Calu3 (cell line): ENCODE measurements at regions not wholly inside any gene's neighbourhood (a gene's known extent, or its start where the extent isn't known, plus 50 kb on each side); places are given as distances from the start of the nearest gene placed in this dataset.
"Not testable (repeated sequence)": the region's sequence is repeated elsewhere in the genome, so short reads cannot be mapped to it uniquely, and the experiment has no call there.

Source experiments
- BruUV-seq: library from RNA; stranded (reverse); fragments of 400-500 nt; replicated peaks from 2 replicates; lab custom pipeline; 2021; lab: Mats Ljungman, UMichigan
- CTCF ChIA-PET: fragments of 300-600 bp; sonication (Branson Sonifier 250); formaldehyde crosslinking; loops from one replicate; lab custom pipeline; 2022; ENCODE audit warnings: antibody characterized with exemption; lab: Charles Lee
- DNase-seq: peaks from one replicate; pipeline ENCODE4 v3.0.0; 2022
- H3K27ac Mint-ChIP-seq: one replicate; pipeline ENCODE4 v1.8.0; 2022; ENCODE audit warnings: mixed read lengths; ENCODE audit not compliant: unreplicated experiment
- H3K27me3 Mint-ChIP-seq: one replicate; pipeline ENCODE4 v1.8.0; 2022; ENCODE audit warnings: mixed read lengths; ENCODE audit not compliant: unreplicated experiment
- H3K36me3 Mint-ChIP-seq: one replicate; pipeline ENCODE4 v1.8.0; 2022; ENCODE audit warnings: mild to moderate bottlenecking, moderate library complexity, mixed read lengths; ENCODE audit not compliant: insufficient read depth, unreplicated experiment
- H3K4me1 Mint-ChIP-seq: one replicate; pipeline ENCODE4 v1.8.0; 2022; ENCODE audit warnings: mild to moderate bottlenecking, low read depth, mixed read lengths; ENCODE audit not compliant: unreplicated experiment
- H3K4me3 Mint-ChIP-seq: one replicate; pipeline ENCODE4 v1.8.0; 2022; ENCODE audit warnings: mild to moderate bottlenecking, low read depth, moderate library complexity, mixed read lengths; ENCODE audit not compliant: unreplicated experiment
- H3K9me3 Mint-ChIP-seq: one replicate; pipeline ENCODE4 v1.8.0; 2022; ENCODE audit warnings: low read depth, mixed read lengths; ENCODE audit not compliant: unreplicated experiment
- CTCF ChIP-seq: fragments of 200-600 bp; IDR thresholded peaks from one replicate; pipeline ENCODE4 v1.8.0; 2022; ENCODE audit warnings: antibody characterized with exemption; ENCODE audit not compliant: unreplicated experiment
- intact Hi-C: fragments of 100-400 bp; cut with micrococcal nuclease; formaldehyde crosslinking; loops from one replicate; pipeline ENCODE4 v1.10.0; 2022; ENCODE audit not compliant: unreplicated experiment

GRCh38 chr4:177494791-177495190 is 52.6 kb upstream of the AGA start:
- H3K36me3 Mint-ChIP-seq: no peaks in the 10 kb centered on the region
- intact Hi-C loops: no loop called here
- no peaks in the 10 kb centered on the region for H3K9me3 Mint-ChIP-seq
- H3K4me3 Mint-ChIP-seq: no peak overlapping the region
- BruUV-seq: no TSS peak
- CTCF ChIA-PET: no interaction called here
- H3K27ac Mint-ChIP-seq: no peak overlapping the region
- no peaks in the 10 kb centered on the region for H3K4me1 Mint-ChIP-seq
- H3K27me3 Mint-ChIP-seq: no peaks in the 10 kb centered on the region
- DNase-seq: no peak
- TF ChIP-seq CTCF: no peak

GRCh38 chr4:177495626-177496025 is 53.4 kb upstream of the AGA start:
- H3K9me3 Mint-ChIP-seq, CTCF ChIA-PET, BruUV-seq, H3K4me1 Mint-ChIP-seq, H3K27ac Mint-ChIP-seq, DNase-seq, intact Hi-C loops, H3K27me3 Mint-ChIP-seq, H3K4me3 Mint-ChIP-seq, H3K36me3 Mint-ChIP-seq: not testable (repeated sequence)

- H3K4me3 Mint-ChIP-seq: no peak overlapping the region
- H3K9me3 Mint-ChIP-seq: peaks cover 7% of the 10 kb centered on the region
- CTCF ChIA-PET: no interaction called here
- no peak overlapping the region for H3K27ac Mint-ChIP-seq
- no peaks in the 10 kb centered on the region for H3K4me1 Mint-ChIP-seq
- DNase-seq: no peak
- H3K36me3 Mint-ChIP-seq: no peaks in the 10 kb centered on the region
- intact Hi-C loops: no loop called here
- no peaks in the 10 kb centered on the region for H3K27me3 Mint-ChIP-seq
- TF ChIP-seq CTCF: no peak
- no TSS peak for BruUV-seq
These were observed 57.3 kb upstream of the AGA start for GRCh38 chr4:177499537-177499936.

DNA sequence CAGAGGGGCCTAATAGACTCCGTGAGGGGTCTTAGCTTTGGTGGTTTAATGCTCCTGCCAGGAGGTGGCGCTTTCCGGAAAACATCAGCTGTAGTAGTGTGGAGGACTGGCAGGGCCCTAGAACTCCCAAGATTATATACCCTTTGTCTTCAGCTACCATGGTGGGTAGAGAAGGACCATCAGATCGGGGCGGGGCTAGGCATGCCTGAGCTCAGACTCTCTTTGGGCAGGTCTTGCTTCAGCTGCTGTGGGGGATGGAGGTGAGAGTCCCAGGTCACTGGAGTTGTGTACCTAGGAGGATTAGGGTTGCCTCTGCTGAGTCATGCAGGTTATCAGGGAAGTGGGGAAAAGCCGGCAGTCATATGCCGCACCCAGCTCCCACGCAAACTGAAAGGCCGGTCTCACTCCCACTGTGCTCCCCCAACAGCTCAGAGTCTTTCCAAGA is 63.0 kb upstream of the AGA start:
- no peak for DNase-seq
- intact Hi-C loops: no loop called here
- Mint-ChIP-seq H3K4me1 (peaks cover 11% of the 10 kb centered on the region), H3K27me3 (no peaks in the 10 kb centered on the region), H3K36me3 (no peaks in the 10 kb centered on the region), H3K4me3 (no peak overlapping the region), H3K9me3 (peaks cover 7% of the 10 kb centered on the region), H3K27ac (peak overlapping the region; percentile 70)
- BruUV-seq: no TSS peak
- TF ChIP-seq CTCF: no peak
- CTCF ChIA-PET: no interaction called here

- CTCF ChIA-PET: no interaction called here
These were observed 66.4 kb upstream of the AGA start for GRCh38 chr4:177508662-177509061.

More at GRCh38 chr4:177508662-177509061, 66.4 kb upstream of the AGA start:
- no peak for DNase-seq
- H3K4me1 Mint-ChIP-seq: peaks cover 23% of the 10 kb centered on the region
- TF ChIP-seq CTCF: no peak
- H3K4me3 Mint-ChIP-seq: no peak overlapping the region
- peaks cover 6% of the 10 kb centered on the region for H3K36me3 Mint-ChIP-seq
- no peaks in the 10 kb centered on the region for H3K27me3 Mint-ChIP-seq
- no peak overlapping the region for H3K27ac Mint-ChIP-seq
- intact Hi-C loops: no loop called here
- BruUV-seq: no TSS peak
- peaks cover 2% of the 10 kb centered on the region for H3K9me3 Mint-ChIP-seq
